ENCODE measurements at regions not wholly inside any gene's neighbourhood (a gene's known extent, or its start where the extent isn't known, plus 50 kb on each side); places are given as distances from the start of the nearest gene placed in this dataset.

- no peak for TF ChIP-seq CTCF (IDR thresholded peaks at IDR 0.05)
- no peak for TF ChIP-seq EP300 (IDR thresholded peaks at IDR 0.05)
- TF ChIP-seq POLR2A (IDR thresholded peaks at IDR 0.05) = no peak
Measured at GRCh38 chr5:57666582-57666981, 184.0 kb upstream of the ACTBL2 start.

All from ovary (tissue), 3 donors.